ENCODE measurements at regions not wholly inside any gene's neighbourhood (a gene's known extent, or its start where the extent isn't known, plus 50 kb on each side); places are given as distances from the start of the nearest gene placed in this dataset.

DNA sequence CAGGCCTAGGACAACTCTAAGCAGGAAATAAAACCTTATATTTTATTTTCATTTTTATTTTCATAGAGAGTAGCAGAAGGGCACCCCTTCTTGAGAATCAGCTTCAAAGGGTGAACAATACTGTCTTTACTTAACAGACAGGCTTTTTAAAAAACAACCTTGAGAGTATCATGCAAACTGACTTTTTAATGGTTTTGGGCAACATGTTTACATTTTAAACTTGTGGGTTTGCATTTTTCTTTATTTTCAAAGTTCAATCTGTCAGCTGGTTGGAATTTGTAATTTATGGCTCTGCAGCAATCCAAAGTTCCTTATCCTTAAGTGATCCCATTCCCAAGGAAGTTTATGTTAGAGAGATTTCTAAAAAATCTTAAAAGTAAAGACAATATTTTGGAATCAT, 392.3 kb upstream of the ADAMTS5 start:
- TF ChIP-seq, protein P1, sequence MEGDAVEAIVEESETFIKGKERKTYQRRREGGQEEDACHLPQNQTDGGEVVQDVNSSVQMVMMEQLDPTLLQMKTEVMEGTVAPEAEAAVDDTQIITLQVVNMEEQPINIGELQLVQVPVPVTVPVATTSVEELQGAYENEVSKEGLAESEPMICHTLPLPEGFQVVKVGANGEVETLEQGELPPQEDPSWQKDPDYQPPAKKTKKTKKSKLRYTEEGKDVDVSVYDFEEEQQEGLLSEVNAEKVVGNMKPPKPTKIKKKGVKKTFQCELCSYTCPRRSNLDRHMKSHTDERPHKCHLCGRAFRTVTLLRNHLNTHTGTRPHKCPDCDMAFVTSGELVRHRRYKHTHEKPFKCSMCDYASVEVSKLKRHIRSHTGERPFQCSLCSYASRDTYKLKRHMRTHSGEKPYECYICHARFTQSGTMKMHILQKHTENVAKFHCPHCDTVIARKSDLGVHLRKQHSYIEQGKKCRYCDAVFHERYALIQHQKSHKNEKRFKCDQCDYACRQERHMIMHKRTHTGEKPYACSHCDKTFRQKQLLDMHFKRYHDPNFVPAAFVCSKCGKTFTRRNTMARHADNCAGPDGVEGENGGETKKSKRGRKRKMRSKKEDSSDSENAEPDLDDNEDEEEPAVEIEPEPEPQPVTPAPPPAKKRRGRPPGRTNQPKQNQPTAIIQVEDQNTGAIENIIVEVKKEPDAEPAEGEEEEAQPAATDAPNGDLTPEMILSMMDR (IDR thresholded peaks at IDR 0.05; ENCODE audit: low read depth, low read length, poor library complexity, severe bottlenecking) = no peak
- no peak for TF ChIP-seq EZH2phosphoT487 (IDR thresholded peaks at IDR 0.05; ENCODE audit: borderline replicate concordance, low read length)
